ENCODE measurements at regions not wholly inside any gene's neighbourhood (a gene's known extent, or its start where the extent isn't known, plus 50 kb on each side); places are given as distances from the start of the nearest gene placed in this dataset.

GRCh38 chr7:11244149-11244548 lies 270.5 kb downstream of the PHF14 start:
- TF ChIP-seq FOSL2 (IDR thresholded peaks at IDR 0.05) (no peak), FOSL2 (CRISPR knock-in tag; IDR thresholded peaks at IDR 0.05) (no peak), CTCF (IDR thresholded peaks at IDR 0.05) (no peak), RCOR1 (IDR thresholded peaks at IDR 0.05; ENCODE audit: low read depth, low read length) (no peak)

All from A549 (cell line).